ENCODE measurements at regions not wholly inside any gene's neighbourhood (a gene's known extent, or its start where the extent isn't known, plus 50 kb on each side); places are given as distances from the start of the nearest gene placed in this dataset.
"Not testable (repeated sequence)": the region's sequence is repeated elsewhere in the genome, so short reads cannot be mapped to it uniquely, and the experiment has no call there.

- no peak for DNase-seq
- Histone ChIP-seq H3K27me3 (no peaks in the 10 kb centered on the region), H3K9me3 (no peaks in the 10 kb centered on the region), H3K36me3 (no peaks in the 10 kb centered on the region), H3K4me3 (no peak overlapping the region)
Measured at GRCh38 chr4:42205541-42205940, 53.1 kb upstream of the BEND4 start.

GRCh38 chr4:42216664-42217063 lies 64.2 kb upstream of the BEND4 start:
- Histone ChIP-seq H3K36me3 (no peaks in the 10 kb centered on the region), H3K4me3 (no peak overlapping the region), H3K9me3 (no peaks in the 10 kb centered on the region), H3K27me3 (no peaks in the 10 kb centered on the region)
- DNase-seq = peak; percentile 29

- H3K9me3 ChIP-seq = no peaks in the 10 kb centered on the region
- no peak overlapping the region for H3K4me3 ChIP-seq
- H3K36me3 ChIP-seq = no peaks in the 10 kb centered on the region
- no peaks in the 10 kb centered on the region for H3K27me3 ChIP-seq
- no peak for DNase-seq
Measured at GRCh38 chr4:42225286-42225685, 72.8 kb upstream of the BEND4 start.

DNA sequence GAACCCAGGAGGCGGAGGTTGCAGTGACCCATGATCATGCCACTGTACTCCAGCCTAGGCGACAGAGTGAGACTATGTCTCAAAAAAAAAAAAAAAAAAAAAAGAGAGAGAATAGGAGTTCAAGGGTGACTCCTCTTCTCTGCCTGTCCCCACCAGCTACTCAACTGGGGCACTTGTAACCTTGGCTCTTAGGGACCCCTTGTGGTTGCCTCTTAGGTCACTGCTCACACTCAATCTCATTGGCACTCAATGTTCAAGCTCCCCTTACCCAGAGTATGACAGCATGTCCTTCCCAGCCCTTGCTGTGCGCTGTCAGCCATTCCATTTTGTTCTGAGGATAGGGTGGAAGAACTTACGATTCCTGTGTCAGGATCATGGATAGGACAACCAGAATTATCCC lies 82.4 kb upstream of the BEND4 start:
- no peaks in the 10 kb centered on the region for H3K27me3 ChIP-seq
- H3K9me3 ChIP-seq = no peaks in the 10 kb centered on the region
- DNase-seq = no peak
- no peak overlapping the region for H3K4me3 ChIP-seq
- H3K36me3 ChIP-seq = no peaks in the 10 kb centered on the region

DNA sequence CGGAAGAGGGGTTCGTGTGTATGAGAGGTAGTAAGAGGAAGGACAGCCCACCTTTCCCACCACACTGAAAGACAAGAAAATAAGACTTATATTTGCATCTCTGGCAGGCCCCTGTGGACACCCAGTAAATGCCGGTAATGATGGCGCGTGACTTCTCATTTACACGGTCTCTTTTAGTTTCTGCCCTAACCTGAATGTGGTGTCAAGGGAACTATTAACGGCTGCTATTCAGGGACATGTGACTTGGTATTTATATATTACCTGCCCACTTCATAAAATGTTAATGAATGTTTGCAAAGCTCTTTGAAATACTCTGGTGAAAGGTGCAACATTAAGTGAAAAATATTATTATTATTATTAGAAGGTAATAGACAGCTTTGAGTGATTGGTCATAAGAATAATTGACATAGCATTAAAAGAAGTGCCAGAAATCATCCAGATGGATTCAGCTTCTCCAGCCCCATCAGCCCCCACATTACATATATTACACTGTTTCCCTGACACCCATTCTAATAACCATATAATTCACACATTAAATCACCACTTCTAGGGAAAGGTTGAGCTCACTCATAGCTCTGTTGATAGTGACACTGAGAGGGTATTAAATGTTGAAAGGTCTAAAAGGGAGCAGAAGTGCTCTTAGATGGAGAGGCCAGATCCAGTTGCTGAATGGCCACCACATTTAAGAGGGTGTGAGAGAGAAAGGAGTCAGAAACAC lies 83.0 kb upstream of the BEND4 start:
- no peak for DNase-seq
- Histone ChIP-seq H3K4me3 (no peak overlapping the region), H3K36me3 (no peaks in the 10 kb centered on the region), H3K27me3 (no peaks in the 10 kb centered on the region), H3K9me3 (no peaks in the 10 kb centered on the region)

- Histone ChIP-seq H3K36me3 (no peaks in the 10 kb centered on the region), H3K27me3 (no peaks in the 10 kb centered on the region), H3K4me3 (no peak overlapping the region), H3K9me3 (no peaks in the 10 kb centered on the region)
- DNase-seq = no peak
Measured at GRCh38 chr4:42237010-42237409, 84.6 kb upstream of the BEND4 start.

- Histone ChIP-seq H3K36me3 (no peaks in the 10 kb centered on the region), H3K27me3 (no peaks in the 10 kb centered on the region), H3K9me3 (no peaks in the 10 kb centered on the region), H3K4me3 (no peak overlapping the region)
- DNase-seq = no peak
Measured at GRCh38 chr4:42237451-42237850, 85.0 kb upstream of the BEND4 start.

- no peak for DNase-seq
- no peaks in the 10 kb centered on the region for H3K27me3 ChIP-seq
- H3K36me3 ChIP-seq = no peaks in the 10 kb centered on the region
- H3K9me3 ChIP-seq = no peaks in the 10 kb centered on the region
- no peak overlapping the region for H3K4me3 ChIP-seq
Measured at GRCh38 chr4:42248972-42249371, 96.5 kb upstream of the BEND4 start.

DNA sequence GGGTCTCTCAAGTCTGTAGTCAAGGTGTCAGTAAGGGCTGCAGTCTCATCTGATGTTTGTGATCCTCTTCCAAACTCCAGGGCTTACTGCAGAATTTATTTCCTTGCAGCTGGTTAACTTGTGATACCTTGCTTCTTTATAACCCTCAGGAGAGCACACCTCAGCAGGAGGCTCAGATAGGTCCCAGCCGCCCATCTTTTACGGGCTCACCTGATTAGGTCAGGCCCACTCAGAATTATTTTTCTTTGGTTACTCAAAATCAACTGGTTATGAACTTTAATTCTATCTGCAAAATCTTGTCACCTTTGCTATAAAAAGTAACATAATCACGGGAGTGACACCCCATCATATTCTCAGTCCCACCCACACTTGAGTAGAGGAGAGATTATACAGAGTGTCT lies 99.9 kb upstream of the BEND4 start:
- Histone ChIP-seq H3K9me3 (no peaks in the 10 kb centered on the region), H3K4me3 (no peak overlapping the region), H3K36me3 (no peaks in the 10 kb centered on the region), H3K27me3 (no peaks in the 10 kb centered on the region)
- DNase-seq = no peak

- H3K27me3 ChIP-seq, H3K36me3 ChIP-seq, DNase-seq, H3K4me3 ChIP-seq, H3K9me3 ChIP-seq: not testable (repeated sequence)
Measured at GRCh38 chr4:42257645-42258044, 105.2 kb upstream of the BEND4 start.

DNA sequence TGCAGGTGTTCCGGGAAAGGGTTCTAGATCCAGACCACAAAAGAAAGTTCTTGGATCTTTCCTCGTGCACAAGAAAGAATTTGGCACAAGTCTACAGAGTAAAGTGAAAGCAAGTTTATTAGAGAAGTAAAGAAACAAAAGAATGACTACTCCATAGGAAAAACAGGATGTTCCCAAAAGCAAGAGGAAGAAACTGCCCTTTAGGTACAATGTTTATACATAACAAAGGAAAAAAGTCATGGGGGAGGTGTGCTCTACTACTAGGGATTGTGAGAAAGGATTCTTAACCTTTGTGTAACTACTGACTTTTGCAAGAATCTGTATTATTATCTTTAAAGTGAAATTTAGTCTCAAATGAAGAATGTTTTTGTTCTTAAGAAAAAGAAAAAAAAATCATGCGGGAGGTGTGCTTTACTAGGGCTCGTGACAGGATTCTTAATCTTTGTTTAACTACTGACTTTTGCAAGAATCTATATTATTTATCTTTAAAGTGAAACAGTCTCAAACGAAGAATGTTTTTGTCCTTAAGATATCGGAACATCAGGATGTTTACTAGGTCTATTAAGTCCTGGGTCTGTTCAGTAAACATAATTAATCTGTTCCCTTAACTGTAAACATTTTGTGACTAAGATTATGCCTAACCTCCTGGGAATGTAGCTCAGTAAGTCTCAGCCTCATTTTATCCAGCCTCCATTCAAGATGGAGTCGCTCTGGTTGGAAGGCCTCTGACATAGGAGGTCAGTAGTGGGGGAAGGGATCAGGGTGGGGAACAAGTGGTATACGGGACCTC lies 110.4 kb upstream of the BEND4 start:
- no peak for DNase-seq
- Histone ChIP-seq H3K9me3 (no peaks in the 10 kb centered on the region), H3K36me3 (no peaks in the 10 kb centered on the region), H3K27me3 (no peaks in the 10 kb centered on the region), H3K4me3 (no peak overlapping the region)

GRCh38 chr4:42265782-42266602 lies 113.5 kb upstream of the BEND4 start:
- no peaks in the 10 kb centered on the region for H3K27me3 ChIP-seq
- no peak overlapping the region for H3K4me3 ChIP-seq
- no peaks in the 10 kb centered on the region for H3K9me3 ChIP-seq
- H3K36me3 ChIP-seq = no peaks in the 10 kb centered on the region
- no peak for DNase-seq

DNA sequence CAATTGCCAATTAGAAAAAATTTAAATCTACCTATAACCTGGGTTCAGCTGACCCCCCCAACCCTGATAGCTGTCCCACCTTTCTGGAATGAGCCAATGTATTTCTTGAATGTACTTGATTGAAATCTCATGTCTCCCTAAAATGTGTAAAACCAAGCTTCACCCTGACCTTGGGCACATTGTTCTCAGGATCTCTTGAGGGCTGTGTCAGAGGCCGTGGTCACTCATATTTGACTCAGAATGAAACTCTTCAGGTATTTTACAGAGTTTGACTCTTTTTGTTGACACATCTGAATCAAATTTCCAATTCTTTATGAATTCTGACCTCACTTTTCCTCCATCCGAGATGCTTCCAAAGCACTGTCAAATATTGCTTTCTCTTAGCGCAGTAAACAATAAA lies 115.3 kb upstream of the BEND4 start:
- Histone ChIP-seq H3K36me3 (no peaks in the 10 kb centered on the region), H3K27me3 (no peaks in the 10 kb centered on the region), H3K9me3 (no peaks in the 10 kb centered on the region), H3K4me3 (no peak overlapping the region)
- no peak for DNase-seq

GRCh38 chr4:42268824-42269223 lies 116.4 kb upstream of the BEND4 start:
- no peaks in the 10 kb centered on the region for H3K9me3 ChIP-seq
- no peak for DNase-seq
- no peaks in the 10 kb centered on the region for H3K27me3 ChIP-seq
- H3K36me3 ChIP-seq = no peaks in the 10 kb centered on the region
- H3K4me3 ChIP-seq = no peak overlapping the region

- no peaks in the 10 kb centered on the region for H3K36me3 ChIP-seq
- no peak for DNase-seq
- H3K9me3 ChIP-seq = no peaks in the 10 kb centered on the region
- no peak overlapping the region for H3K4me3 ChIP-seq
- H3K27me3 ChIP-seq = no peaks in the 10 kb centered on the region
Measured at GRCh38 chr4:42271096-42271495, 118.6 kb upstream of the BEND4 start.

DNA sequence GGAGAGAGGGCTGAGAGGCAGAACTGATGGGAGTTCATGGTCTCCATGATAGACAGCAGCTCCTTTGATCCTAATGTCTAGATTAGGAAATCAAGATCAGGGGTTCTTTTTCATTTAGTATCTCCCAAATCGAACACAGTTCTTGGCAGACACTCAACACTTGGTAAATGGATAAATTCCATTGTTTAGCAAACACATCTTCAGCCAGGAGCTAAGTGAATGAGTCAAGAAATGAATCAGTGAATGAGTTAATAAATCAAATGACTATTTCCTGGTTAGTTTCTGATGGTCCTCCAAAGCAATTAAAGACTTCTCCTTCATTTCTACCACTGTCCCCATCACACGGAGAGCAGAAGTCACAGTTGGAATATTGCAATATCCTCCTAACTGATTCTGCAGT lies 120.0 kb upstream of the SHISA3 start:
- Histone ChIP-seq H3K9me3 (no peaks in the 10 kb centered on the region; the same call in 1 of the 2 replicates), H3K36me3 (no peaks in the 10 kb centered on the region), H3K4me3 (no peak overlapping the region), H3K27me3 (no peaks in the 10 kb centered on the region)
- no peak for DNase-seq

- no peak overlapping the region for H3K4me3 ChIP-seq
- H3K27me3 ChIP-seq = no peaks in the 10 kb centered on the region
- no peaks in the 10 kb centered on the region for H3K36me3 ChIP-seq
- DNase-seq = no peak
- H3K9me3 ChIP-seq = no peaks in the 10 kb centered on the region; the same call in 1 of the 2 replicates
Measured at GRCh38 chr4:42278709-42279324, 118.5 kb upstream of the SHISA3 start.

All from MG63 (cell line).